GM21576 (cell line): ENCODE measurements at regions not wholly inside any gene's neighbourhood (a gene's known extent, or its start where the extent isn't known, plus 50 kb on each side); places are given as distances from the start of the nearest gene placed in this dataset.

ENCODE experiments used
- ATAC-seq: cut with Tn5 transposase; IDR thresholded peaks from one replicate; pipeline ENCODE4 v1.9.1; 2021; ENCODE audit warnings: mild to moderate bottlenecking, moderate library complexity; ENCODE audit not compliant: unreplicated experiment

DNA sequence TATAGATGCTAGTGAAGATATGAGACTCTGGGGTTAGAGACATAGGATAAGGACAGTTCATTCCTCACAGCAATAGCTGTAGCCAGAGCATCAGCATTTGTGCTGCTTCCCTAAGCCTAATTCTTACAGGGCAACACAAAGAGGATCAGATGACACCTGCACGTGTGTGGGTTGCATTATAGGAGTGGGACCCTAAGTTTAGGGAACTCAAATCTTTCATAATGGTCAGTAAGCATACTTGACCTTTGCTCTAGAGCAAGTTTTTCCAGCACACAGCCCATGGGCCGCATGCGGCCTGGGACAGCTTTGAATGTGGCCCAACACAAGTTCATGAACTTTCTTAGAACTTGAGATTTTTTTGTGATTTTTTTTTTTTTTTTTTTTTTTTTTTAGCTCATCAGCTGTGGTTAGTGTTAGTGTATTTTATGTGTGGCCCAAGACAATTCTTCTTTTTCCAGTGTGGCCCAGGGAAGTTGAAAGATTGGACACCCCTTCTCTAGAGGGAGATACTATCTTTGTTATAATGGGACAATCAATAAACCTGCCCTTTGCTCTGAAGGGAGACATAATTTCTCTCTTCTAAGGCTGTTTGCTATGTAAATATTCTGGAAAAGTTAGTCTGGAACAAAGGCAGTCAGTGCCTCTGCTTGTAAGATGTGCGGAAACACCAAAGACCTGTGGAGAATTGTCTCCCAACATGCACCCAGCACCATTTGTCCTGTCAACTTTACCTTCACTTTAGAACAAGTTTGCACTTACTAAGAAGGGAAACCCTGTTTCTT, 650.2 kb downstream of the ZNF674 start:
- ATAC-seq: no peak

DNA sequence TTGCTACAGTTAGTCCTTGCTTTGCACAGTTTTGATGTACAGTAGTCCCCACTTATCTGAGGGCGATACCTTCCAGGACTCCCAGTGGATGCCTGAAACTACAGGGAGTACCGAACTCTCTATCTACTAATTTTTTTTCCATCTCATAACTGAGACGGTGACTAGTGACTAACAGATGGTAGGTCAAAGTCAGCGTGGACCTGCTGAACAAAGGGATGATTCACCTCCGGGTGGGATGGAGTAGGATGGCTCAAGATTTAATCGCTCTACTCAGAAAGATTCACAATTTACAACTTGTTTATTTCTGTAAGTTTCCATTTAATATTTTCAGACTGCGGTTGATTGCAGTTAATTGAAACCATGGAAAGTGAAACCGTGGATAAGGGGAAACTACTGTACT, 655.8 kb downstream of the ZNF674 start:
- ATAC-seq: no peak

DNA sequence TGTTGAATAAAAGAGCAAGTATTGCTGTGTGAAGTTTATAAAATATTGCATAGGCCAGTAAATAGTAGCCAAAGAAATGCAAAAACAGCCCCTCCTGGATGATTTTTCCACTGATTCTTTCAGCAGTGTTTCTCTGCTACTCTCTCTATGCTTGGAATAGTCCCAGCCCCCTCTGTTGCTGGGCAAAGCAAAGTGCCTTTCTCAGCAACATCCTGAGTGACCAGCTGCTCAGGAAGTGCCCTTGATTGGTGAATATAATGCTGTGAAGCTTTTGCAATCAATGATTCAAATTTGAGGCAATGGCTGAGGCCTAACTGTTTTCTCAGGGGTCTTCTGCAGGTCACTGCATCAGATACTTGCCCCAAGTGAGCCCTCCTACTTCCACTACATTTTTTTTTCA, 656.7 kb downstream of the ZNF674 start:
- no peak for ATAC-seq

DNA sequence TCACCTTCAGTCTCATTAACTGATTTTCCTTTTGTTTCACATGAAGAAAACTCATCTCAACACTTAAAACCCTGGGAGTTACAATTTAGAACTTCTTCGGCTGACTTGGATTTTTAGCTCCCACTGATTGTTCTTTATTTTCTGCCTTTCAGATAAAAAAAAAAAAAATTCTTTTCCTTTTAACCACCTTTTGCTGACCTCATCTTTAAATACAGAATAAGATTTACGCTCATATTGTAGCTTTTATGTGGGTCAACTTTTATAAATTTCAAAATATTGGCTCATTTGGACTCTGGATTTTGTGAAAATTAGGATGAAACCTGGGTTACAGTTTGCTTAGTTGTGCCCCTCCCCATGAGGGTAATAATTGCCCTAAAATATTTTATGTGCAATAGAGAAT, 659.3 kb downstream of the ZNF674 start:
- no peak for ATAC-seq

DNA sequence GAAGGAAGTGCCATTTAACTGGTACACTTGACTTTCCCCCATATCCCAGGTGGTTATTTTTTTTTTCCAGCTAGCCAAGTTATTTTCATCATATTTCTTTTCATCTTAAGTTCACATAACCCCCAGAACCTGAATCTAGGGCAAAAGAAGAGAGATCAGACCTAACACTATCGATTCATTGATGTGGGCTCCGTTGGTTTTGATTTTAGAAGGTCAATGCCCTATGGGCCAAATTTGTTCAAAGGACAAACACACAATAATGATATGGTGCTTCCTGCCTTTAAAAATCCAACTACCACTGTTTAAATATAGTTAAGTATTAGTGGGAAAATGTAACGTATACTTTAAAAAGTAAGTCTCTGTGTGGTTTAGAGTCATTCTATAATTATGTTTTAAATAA, 665.7 kb downstream of the ZNF674 start:
- ATAC-seq: no peak

DNA sequence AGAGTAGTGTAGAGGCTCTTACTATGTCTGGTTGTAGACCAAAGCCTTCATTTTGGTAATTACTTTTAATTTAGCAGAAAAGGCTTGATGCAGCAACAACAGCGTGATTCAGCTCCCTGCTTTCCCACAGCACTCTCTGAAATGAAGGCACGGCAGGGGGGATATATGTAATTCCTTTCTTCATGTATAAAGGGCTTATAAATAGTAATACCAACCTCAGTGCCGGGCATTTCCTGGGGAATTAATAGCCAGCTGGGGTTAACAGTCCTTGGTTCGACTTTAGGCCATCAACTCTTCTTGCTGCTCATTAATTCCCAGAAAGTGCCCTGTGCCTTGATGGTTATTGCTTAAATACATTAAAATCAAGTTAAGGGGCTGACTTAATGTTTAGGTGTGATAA, 669.0 kb downstream of the ZNF674 start:
- ATAC-seq: no peak

DNA sequence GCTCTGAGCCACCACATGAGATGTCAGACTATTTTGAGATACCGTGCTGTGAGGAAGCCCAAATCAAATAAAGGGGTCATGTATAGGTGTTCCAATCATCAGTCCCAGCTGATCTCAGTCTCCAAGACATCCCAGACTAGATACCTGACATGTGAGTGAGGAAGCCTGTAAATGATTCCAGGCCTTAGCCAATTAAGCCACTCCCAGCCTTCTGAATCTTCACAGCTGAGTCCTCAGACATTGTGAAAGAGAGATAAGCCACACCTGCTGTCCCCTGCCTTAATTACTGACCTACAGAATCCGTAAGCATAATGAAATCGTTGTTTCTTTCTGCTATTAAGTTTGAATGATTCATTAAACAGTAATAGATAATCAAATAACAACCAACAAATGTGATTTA, 671.4 kb downstream of the ZNF674 start:
- ATAC-seq: no peak

DNA sequence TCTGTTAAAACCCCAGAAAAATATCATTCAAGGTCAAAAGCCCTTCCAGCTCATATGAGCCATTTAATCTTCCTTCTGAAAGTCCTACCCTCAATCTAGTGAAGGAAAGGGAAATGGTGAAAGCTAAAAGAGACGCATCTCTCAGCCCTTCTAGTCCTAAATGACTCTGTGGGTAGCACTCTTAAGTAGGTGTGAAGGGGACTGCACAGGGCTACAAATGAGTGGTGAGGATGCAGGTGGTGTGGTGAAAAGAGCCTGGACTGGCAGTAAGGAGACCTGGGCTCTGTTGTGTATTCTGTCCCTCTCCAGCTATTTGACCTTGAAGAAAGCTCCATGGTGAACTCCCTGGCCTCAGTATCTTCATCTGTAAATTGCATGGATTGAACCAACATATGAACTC, 671.8 kb upstream of the DIPK2B start:
- no peak for ATAC-seq

DNA sequence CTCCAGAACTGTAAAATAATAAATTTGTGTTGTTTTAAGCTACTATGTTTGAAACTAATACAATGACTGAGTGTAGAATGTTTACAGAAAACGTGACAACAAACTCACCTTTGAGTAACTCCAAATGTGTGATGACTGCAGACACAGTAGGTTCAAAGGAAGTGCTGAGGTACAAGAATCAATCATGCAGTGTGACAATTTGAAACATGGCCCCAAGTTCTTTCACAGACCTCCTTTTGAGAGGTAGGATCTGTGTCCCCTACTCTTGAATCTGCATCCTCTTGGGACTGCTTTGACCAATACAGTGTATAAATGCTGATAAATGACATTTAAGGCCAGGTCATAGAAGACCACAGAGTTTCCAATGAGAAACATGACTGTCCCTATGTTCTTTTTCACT, 667.7 kb upstream of the DIPK2B start:
- no peak for ATAC-seq

DNA sequence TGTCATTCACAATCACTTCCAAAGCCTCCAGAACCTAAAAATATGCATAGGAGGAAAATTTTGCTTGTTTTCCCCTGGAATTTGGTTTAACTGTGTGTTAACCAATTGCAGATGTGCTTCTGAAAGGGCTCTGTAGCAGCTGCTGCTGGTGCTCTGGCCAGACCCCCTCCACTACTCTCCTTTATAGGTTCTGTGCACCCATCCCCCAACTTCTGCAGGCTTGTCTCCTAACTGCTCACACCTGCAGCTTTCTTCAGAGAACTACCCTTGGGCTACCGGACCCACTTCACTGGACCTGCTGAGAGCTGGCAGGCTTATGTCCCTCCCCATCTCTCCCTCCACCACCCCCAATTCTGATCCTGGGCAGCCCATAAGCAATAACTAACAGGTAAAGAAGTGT, 662.1 kb upstream of the DIPK2B start:
- ATAC-seq: no peak

DNA sequence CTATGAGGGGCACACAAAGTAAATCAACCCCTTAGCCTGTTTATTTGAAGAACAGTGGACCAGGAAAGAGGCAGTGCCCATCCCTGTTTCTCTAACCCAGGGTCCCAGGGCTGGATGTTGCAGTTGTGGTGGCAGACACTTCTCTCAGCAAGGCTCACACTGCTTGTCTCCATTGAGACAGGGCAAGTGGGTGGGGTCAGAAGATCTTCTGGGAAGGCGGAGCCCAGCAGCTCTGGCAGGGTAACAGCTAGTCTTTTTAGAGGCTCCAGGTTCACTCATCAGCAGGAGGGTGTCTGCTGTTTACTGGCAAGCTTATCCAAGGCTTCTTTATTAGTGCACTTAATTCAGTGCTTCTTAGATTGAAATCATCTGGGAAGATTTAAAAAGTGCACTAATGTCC, 659.8 kb upstream of the DIPK2B start:
- ATAC-seq: no peak

DNA sequence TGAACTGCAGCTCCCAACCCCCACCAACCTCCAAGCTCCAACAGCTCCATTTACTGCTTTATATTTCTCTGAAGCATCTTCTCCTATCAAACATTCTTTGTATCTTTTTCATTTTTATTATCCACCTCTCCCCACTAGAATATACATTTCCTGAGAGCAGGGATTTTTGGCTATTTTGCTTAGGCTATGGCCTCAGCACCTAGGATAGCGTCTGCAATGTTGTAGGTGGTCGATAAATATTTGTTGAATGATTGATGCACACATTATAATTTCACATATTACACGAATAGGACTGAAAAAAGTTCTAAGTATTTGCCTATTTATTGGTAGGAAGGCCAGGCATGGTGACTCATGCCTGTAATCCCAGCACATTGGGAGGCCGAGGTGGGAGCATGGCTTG, 658.7 kb upstream of the DIPK2B start:
- ATAC-seq: no peak

DNA sequence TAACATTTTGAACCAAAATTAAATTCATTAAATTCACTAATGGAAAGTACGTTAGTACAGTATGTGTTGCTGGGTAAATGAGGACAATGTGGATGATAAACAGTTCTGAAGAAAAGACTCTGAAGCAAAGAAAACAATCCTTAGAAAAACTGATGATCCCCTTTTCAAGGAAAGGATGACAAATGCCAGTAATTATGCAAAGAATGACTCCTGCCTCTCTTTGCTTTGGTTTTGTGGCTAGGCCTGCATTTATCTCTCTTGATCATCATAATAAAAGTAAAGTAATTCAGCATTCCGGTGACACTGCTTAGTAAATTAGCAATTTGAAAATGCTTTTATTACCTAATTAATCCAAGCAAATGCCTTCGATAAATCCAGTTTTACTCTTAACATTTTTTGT, 652.2 kb upstream of the DIPK2B start:
- no peak for ATAC-seq

DNA sequence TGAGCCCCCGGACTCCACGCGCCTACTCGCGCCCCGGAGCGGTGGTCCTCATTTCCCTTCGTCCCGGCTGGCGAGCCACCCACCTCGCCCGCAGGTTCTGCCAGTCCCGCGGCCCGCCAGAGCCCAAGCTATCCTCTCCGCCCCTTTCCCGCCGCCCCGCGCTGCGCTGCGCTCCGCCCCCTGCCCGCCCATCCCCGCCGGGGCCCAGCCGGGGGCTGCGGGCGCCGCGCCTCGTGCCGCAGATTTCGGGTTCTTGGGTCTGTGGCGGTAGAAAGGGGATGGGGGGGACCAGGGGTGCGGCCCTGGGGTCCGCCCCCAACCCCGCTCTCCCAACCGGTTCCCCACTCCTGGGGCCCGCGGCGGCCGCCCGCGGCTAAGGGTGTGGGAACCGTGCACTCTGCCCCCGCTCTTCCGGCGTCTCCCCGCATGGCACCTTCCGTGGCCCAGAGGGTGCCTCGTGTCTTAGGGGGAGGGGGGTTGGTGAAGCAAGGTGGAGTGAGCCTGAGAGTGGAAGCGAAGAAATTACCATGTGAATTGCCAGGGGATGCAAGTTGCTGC, 650.8 kb upstream of the DIPK2B start:
- ATAC-seq: no peak

DNA sequence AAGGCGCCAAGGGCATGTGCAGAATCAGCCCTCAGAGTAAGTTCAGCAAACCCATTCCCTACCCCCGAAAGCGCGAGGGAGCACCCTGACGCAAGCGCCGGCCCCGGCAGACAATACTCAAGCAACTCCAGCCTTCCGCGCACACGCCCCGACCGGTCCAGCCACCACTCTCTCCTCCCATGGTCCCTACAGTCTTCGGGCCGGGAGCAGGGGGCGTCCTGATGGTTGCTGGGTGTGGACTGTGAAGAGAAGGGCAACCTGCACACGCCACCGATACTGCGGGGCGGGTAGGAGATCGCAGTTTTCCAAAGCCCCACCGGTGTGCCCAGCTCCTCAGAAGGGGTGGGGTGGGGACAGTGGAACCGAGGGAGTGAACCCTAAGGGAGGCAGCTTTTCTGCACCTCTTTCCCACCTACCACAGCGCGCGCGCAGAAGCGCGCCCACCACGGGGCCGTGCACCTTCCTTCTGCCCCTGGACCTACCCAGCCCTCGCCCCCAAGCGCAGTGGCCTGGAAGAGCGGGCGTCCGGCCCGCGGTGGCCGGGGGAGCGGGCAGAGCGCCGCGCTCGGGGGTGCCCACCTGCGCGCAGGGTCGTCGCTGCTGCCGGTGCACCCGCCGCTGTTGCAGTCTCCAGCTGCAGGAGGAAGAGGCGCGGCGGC, 650.2 kb upstream of the DIPK2B start:
- ATAC-seq: no peak

DNA sequence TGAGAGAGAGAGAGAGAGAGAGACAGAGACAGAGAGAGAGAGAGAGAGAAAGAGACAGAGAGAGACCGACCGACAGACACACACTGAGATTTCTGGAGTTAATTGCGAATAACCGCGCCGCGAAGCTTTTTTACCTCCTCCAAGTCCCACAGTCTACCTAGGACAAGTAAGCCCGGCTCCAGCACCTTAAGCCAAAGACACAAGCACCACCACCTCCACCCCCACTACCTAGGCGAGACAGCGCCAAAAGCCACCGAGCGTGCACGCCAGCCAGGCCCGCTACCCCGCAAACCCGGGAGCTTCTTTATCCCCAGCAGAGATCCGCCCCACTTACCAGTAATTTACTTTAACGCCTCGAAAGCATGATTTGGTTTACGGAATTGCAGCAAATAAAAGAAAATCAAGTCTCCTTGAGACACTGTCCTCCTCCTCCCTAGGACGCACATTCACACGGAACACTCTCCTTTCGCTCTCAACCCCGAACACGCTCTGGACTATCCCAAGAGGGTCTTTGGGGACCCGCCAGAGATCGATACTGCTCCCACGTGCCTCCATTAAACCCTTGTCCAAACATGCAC, 649.6 kb upstream of the DIPK2B start:
- ATAC-seq: no peak

DNA sequence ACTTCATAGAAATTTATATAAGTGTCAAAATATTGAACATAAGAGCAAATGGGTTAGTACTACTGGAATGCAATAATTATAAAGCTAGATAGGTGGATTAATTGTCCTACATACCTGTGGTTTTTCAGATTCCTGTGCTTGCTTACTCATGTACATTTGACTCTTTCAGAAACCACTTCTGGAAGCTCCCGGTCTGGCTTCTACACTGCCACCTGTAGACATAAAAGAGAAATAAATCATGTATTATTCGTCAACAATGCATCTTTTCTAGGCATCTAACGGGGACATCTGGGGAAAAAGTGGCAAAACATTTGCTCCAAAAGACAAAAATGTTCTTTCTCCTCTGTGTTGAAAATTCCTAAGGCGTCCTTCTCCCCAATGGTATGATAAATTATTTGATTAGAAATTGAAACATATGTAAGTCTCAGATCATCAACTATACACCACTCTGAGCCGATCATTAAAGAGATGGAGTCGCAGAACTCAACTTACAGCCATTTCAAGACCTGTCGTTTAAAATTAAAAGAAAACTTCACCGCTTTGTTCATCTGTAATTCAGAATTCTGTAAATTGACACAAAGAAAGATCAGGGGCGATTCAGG, 648.7 kb upstream of the DIPK2B start:
- ATAC-seq: no peak

DNA sequence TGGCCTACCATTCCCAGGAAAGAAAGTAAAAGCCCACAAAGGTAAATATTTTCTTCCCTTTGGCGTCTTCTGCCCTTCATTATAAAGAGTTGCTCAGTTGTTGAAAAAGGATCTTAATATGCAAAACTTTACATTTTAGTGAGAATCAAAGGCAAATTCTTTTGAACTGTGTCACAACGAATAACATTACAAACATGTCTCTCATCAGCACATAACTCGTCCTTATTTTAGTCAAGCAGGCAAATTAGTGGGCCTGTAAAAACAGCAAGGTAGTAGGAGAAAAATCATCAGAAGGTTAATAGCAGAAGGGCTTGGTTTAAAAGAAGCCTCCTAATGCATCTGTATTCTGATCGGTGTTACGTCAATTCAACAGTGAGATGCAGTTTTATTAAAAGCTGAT, 647.3 kb upstream of the DIPK2B start:
- no peak for ATAC-seq

DNA sequence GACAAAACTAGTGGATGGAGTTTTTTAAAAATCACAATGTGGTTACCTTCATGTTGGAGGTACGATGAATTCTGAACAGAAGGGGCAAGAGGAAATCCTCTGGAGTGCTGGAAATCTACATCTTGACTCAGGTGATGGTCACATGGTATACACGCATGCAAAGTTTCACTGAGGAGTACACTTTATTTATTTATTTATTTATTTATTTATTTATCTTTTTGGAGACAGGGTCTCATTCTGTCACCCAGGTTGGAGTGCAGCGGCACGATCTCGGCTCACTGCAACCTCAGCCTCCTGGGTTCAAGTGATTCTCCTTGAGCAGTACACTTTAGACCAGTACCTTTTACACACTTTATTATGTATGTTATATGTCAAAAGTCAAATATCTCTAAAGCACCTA, 645.7 kb upstream of the DIPK2B start:
- no peak for ATAC-seq

DNA sequence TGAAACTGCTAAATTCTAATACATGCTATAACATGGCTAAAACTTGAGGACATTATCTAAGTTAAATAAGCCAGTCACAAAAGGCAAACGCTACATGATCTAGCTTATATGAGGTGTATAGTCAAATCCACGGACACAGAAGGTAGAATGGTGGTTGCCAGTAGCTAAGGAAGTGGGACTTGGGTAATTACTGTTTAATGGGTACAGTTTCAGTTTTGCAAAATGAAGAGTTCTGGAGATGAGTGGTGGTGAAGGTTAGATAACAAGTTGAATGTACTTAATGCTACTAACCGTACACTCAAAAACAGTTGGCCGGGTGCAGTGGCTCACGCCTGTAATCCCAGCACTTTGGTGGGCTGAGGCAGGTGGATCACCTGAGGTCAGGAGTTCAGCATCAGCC, 644.5 kb upstream of the DIPK2B start:
- no peak for ATAC-seq

DNA sequence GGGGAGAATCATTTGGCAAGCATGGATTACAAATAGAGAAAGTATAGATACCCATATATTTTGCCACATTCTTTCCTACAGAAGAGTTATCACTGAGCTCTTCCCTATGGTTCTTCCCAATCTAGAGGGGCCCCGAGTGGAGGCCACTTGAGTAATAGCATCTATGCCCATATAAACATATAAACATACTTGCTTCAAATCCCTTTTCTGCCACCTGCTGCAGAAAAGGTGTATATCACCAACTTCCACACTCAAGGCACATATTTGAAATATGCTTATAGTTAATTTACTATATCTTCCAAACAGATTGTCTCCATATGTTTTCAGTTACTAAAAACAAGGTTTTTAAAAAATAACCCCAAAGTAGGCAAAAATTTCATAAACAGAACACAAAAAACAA, 642.8 kb upstream of the DIPK2B start:
- no peak for ATAC-seq

DNA sequence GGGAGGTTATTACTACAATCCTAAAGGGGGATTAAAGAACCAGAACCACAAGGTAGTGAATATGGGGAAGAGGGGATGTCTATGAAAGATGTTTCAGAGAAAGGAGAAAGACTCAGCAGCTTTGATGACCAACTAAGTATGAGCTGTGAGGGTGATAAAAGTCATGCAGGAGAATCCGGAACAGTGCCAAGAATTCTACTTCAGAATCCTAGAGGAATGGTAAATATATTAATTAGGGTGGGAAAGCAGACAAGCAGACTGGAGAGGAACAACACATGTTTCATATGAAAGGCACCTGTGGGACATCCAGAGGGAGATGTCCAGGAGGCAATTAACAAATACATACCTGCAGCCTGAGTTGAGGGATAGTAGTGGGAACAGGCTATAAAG, 642.2 kb upstream of the DIPK2B start:
- no peak for ATAC-seq
